ENCODE measurements at regions not wholly inside any gene's neighbourhood (a gene's known extent, or its start where the extent isn't known, plus 50 kb on each side); places are given as distances from the start of the nearest gene placed in this dataset.

DNA sequence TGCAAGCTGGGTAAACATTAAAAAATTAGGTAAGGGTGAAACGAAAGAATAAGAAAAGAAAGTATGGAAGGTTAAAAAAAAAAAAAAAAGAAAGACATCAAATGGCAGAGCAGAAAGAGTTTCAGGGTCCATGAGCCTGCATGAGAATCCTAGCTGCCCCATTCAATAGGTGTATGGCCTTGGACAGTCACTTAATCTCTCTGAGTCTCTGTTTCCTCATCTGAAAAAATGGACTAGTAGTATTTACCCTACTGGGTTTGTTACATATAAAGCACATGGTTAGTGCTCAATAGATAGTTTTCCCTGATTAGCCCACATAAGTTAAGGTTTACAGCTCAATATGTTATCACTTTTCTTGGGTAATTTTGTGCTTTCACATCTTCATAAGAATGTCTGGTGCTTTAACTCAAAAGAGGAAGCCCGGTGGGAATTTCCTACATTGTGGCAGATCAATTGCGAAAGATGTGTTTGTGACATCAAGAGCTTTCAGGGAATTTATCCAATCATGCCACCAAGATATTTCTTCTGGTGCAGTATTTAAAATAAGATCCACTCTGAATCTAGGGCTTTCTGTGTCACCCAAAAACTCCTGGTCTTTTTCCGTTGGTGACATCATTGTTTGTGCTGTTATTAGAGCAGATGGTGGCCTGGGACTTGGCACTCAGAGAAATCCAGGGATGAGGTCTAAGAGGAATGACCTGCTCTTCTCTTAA lies 57.2 kb upstream of the UBE2E1 start:
- peak; percentile 75 for DNase-seq

DNA sequence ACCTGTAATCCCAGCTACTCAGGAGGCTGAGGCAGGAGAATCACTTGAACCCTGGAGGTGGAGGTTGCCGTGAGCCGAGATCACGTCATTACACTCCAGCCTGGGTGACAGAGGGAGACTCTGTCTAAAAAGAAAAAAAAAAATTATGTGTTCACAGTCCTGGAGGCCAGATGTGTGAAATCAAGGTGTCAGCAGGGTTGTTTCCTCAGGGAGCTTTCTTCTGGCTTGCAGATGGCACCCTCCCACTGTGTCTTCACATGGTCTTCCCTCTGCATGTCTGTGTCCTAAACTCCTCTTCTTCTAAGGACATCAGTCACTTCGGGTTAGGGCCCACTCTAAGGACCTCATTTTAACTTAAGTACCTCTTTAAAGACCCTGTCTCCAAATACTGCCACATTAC lies 56.1 kb upstream of the UBE2E1 start:
- peak; percentile 70 for DNase-seq

DNA sequence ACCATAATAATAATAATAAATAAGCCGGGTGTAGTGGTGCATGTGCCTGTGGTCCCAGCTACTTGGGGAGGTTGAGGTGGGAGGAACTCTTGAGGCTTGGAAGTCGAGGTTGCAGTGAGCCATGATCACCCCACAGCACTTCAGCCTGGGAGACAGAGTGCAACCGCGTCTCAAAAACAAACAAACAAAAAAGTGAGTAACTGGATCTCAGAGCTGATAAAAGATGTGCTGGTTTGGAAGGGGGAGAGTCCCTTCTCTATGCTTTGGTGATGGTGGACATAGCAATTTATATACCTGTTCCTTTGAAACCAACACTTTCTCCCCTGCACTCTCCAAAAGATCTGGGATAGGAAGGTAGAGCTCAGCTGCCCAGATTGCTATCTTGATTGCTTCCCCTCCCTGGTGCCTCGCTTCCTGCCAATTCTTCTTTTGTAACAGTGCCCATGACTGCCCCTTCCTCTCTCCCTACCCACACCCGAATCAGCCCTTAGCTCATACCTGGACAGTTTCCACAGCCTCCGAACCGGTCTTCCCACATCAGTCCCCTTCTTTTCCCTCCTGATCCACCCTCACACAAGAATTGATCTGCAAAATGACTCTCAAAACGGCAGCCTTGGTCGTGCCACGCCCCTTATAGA lies 55.1 kb upstream of the UBE2E1 start:
- peak; percentile 72 for DNase-seq

DNA sequence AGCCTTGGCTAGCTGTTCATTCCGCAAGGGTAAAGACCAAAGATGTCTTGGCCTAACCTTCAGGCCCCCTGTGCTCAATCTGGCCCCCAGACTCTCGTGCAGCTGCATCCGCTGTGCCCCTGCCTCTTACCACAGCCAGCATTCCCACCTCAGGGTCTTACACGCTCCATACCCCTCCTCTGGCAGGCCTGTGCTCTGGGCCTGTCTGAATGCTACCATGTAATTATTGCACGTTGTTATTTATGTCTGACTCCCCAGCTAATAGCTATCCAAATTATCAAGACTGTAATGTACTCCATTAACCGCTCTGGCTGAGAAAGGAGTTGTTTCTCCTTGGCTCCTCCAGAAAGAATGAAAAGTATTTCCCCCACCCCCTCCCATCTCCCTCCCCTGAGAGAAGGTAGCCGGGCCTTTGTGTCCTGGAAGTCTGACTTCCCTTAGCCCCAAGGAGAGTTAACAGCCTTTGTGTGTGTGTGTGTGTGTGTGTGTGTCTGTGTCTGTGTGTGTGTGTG lies 54.5 kb upstream of the UBE2E1 start:
- peak; percentile 78 for DNase-seq

DNA sequence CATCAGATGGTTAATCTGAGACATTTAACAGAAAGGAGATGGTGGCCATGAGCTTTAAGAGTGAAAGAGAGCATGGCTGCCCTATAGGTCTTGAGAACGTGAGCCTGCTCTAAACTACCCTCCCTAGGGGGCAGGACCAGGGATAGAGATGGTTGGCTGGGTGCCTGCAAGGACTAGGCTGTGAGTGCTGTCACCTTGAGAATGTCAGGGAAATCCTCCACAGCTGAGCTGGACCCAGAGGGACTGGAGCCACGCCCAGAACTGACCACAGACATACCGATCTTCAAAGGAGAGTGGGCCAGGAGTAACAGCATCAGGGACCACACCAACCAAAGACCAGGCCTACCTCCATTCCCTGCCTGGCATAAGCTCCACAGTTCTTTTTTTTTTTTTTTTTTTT lies 53.6 kb upstream of the UBE2E1 start:
- DNase-seq = peak; percentile 43

DNA sequence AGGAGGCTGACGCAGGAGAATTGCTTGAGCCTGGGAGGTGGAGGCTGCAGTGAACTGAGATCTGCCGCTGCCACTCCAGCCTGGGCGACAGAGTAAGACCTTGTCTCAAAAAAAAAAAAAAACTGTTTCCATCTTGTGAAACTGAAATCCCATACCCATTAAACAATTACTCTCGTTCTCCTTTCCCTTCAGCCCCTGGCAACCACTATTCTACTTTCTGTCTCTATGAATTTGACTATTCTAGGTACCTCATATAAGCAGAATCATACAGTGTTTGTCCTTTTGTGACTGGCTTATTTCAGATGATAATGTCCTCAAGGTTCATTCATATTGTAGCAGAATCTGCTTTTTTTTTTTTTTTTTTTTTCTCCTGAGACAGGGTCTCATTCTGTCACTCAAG lies 51.5 kb upstream of the UBE2E1 start:
- no peak for DNase-seq
